H1 (cell line): ENCODE measurements at regions not wholly inside any gene's neighbourhood (a gene's known extent, or its start where the extent isn't known, plus 50 kb on each side); places are given as distances from the start of the nearest gene placed in this dataset.

Experiments used
- ATF3 ChIP-seq: IDR thresholded peaks from 2 replicates; pipeline ENCODE4 v1.6.1; 2011; ENCODE audit warnings: low read depth, mild to moderate bottlenecking, low read length; ENCODE audit not compliant: insufficient read depth
- CTCF ChIP-seq, 3 experiments: IDR thresholded peaks; 1 replicate in 2 of 3; 2 replicates in 1 of 3; pipeline versions ENCODE4 v1.5.1 to v1.6.1; 2011; ENCODE audit warnings: low read length in 3 of 3, mild to moderate bottlenecking in 3 of 3, inconsistent platforms in 2 of 3, low read depth in 1 of 3, moderate library complexity in 1 of 3; ENCODE audit not compliant: insufficient read depth in 1 of 3; ENCODE audit errors: control extremely low read depth in 1 of 3
- EZH2 ChIP-seq: fragments of 200-600 bp; sonication (generic); IDR thresholded peaks from 2 replicates; pipeline ENCODE4 v1.7.1; 2012; ENCODE audit warnings: low read depth, mild to moderate bottlenecking, moderate library complexity, low read length, inconsistent platforms; ENCODE audit not compliant: severe bottlenecking
- MAX ChIP-seq: IDR thresholded peaks from 2 replicates; pipeline ENCODE4 v1.6.1; 2012; ENCODE audit warnings: inconsistent platforms
- PHF8 ChIP-seq: fragments of 200-600 bp; sonication (generic); conservative IDR thresholded peaks from 2 replicates; pipeline ENCODE4 v1.7.1; 2012; ENCODE audit warnings: low read depth, mild to moderate bottlenecking, inconsistent platforms, low read length, moderate library complexity
- POLR2A ChIP-seq, 2 experiments: IDR thresholded peaks; 1 replicate in 1 of 2; 2 replicates in 1 of 2; pipeline ENCODE4 v1.6.1; 2011; ENCODE audit warnings: low read depth in 2 of 2, low read length in 2 of 2, mild to moderate bottlenecking in 2 of 2; ENCODE audit errors: control extremely low read depth in 1 of 2
- POLR2AphosphoS5 ChIP-seq: IDR thresholded peaks from 2 replicates; pipeline ENCODE4 v1.6.1; 2011; ENCODE audit warnings: low read depth, low read length
- SP1 ChIP-seq: IDR thresholded peaks from 2 replicates; pipeline ENCODE4 v1.6.1; 2011; ENCODE audit warnings: low read depth, low read length

- TF ChIP-seq MAX (no peak), CTCF (IDR thresholded peaks at IDR 0.05; ENCODE audit: control extremely low read depth in 1 of 3, insufficient read depth in 1 of 3, low read depth in 1 of 3, low read length in 3 of 3) (no peak), ATF3 (no peak), EZH2 (no peak), POLR2A (IDR thresholded peaks at IDR 0.05; ENCODE audit: control extremely low read depth in 1 of 2, low read depth in 2 of 2, low read length in 2 of 2) (no peak), POLR2AphosphoS5 (no peak), SP1 (no peak), PHF8 (no peak)
Observed at GRCh38 chr7:4550117-4550516, 132.0 kb upstream of the FOXK1 start.
